ENCODE measurements at regions not wholly inside any gene's neighbourhood (a gene's known extent, or its start where the extent isn't known, plus 50 kb on each side); places are given as distances from the start of the nearest gene placed in this dataset.

GRCh38 chr22:23376256-23376655 is 195.9 kb downstream of the BCR start:
- DNase-seq: no peak

- no peak for DNase-seq
These were observed 194.9 kb downstream of the BCR start for GRCh38 chr22:23375031-23375827.

- DNase-seq: no peak
These were observed 193.3 kb downstream of the BCR start for GRCh38 chr22:23373601-23374000.

GRCh38 chr22:23370251-23370650 is 189.9 kb downstream of the BCR start:
- DNase-seq: no peak

- DNase-seq: no peak
These were observed 188.9 kb downstream of the BCR start for GRCh38 chr22:23369054-23369685.
